Stomach (tissue), 4 donors: ENCODE measurements at regions not wholly inside any gene's neighbourhood (a gene's known extent, or its start where the extent isn't known, plus 50 kb on each side); places are given as distances from the start of the nearest gene placed in this dataset.
"Not testable (repeated sequence)": the region's sequence is repeated elsewhere in the genome, so short reads cannot be mapped to it uniquely, and the experiment has no call there.

ENCODE experiments used
- CTCF ChIP-seq, 7 experiments: fragments of 450-650 bp in 4 of 7; fragments of 200-600 bp in 3 of 7; sonication (generic) in 3 of 7; IDR thresholded peaks; one replicate each; pipeline ENCODE4 v1.5.1; 2016 to 2019; ENCODE audit warnings: antibody characterized with exemption in 7 of 7, control low read depth in 2 of 7, mild to moderate bottlenecking in 1 of 7
- POLR2AphosphoS5 ChIP-seq, 3 donors: sonication (generic); formaldehyde crosslinking; IDR thresholded peaks; one replicate each; pipeline ENCODE4 v1.6.1; 2016; ENCODE audit warnings: antibody characterized with exemption in 3 of 3

DNA sequence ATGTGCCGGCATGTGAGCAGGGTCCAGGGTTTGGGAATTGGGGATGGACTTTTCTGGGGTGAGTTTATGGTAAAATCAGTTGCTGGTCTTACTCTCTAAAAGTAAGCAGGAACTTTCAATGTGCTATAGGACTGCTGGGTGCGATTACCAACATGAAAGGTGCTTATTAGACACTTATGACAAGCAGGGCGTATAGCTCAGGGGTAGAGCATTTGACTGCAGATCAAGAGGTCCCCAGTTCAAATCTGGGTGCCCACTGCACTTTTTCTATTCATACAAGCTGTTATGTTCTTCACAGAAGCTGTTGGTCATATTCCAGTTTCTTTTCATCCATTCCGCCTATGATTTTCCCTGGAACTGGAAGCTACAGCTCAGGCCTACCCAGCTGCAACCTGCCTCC lies 58.9 kb upstream of the ZNF746 start:
- not testable (repeated sequence) for TF ChIP-seq CTCF, POLR2AphosphoS5 (IDR thresholded peaks at IDR 0.05)
